ENCODE measurements at regions not wholly inside any gene's neighbourhood (a gene's known extent, or its start where the extent isn't known, plus 50 kb on each side); places are given as distances from the start of the nearest gene placed in this dataset.
A peak's percentile ranks its signal among the peaks of the same experiment; 100 is the strongest.

GRCh38 chr6:91083211-91083610 is 496.3 kb upstream of the MAP3K7 start:
- Mint-ChIP-seq H3K9me3 (ENCODE audit: unreplicated experiment) (no peaks in the 10 kb centered on the region), H3K4me3 (ENCODE audit: unreplicated experiment) (no peak overlapping the region)

GRCh38 chr6:91082311-91082832 is 495.5 kb upstream of the MAP3K7 start:
- Mint-ChIP-seq H3K4me1 (ENCODE audit: low read depth, unreplicated experiment) (peaks cover 17% of the 10 kb centered on the region), H3K4me3 (ENCODE audit: unreplicated experiment) (no peak overlapping the region)

More at GRCh38 chr6:91083211-91083610, 496.3 kb upstream of the MAP3K7 start:
- H3K36me3 Mint-ChIP-seq (ENCODE audit: unreplicated experiment) = no peaks in the 10 kb centered on the region
- no peak for DNase-seq
- TF ChIP-seq CTCF (IDR thresholded peaks at IDR 0.05; ENCODE audit: partially characterized antibody, unreplicated experiment) = no peak
- H3K27me3 Mint-ChIP-seq (ENCODE audit: unreplicated experiment) = no peaks in the 10 kb centered on the region
- H3K27ac Mint-ChIP-seq (ENCODE audit: unreplicated experiment) = no peak overlapping the region
- peaks cover 17% of the 10 kb centered on the region for H3K4me1 Mint-ChIP-seq (ENCODE audit: low read depth, unreplicated experiment)

GRCh38 chr6:91081452-91082067 is 494.7 kb upstream of the MAP3K7 start:
- Mint-ChIP-seq H3K9me3 (ENCODE audit: unreplicated experiment) (no peaks in the 10 kb centered on the region), H3K4me1 (ENCODE audit: low read depth, unreplicated experiment) (peaks cover 17% of the 10 kb centered on the region), H3K4me3 (ENCODE audit: unreplicated experiment) (no peak overlapping the region), H3K27me3 (ENCODE audit: unreplicated experiment) (no peaks in the 10 kb centered on the region), H3K27ac (ENCODE audit: unreplicated experiment) (no peak overlapping the region), H3K36me3 (ENCODE audit: unreplicated experiment) (no peaks in the 10 kb centered on the region)
- peak; percentile 77 for TF ChIP-seq CTCF (IDR thresholded peaks at IDR 0.05; ENCODE audit: partially characterized antibody, unreplicated experiment)
- DNase-seq = no peak

More at GRCh38 chr6:91082311-91082832, 495.5 kb upstream of the MAP3K7 start:
- Mint-ChIP-seq H3K27me3 (ENCODE audit: unreplicated experiment) (no peaks in the 10 kb centered on the region), H3K9me3 (ENCODE audit: unreplicated experiment) (no peaks in the 10 kb centered on the region), H3K27ac (ENCODE audit: unreplicated experiment) (no peak overlapping the region), H3K36me3 (ENCODE audit: unreplicated experiment) (no peaks in the 10 kb centered on the region)
- no peak for TF ChIP-seq CTCF (IDR thresholded peaks at IDR 0.05; ENCODE audit: partially characterized antibody, unreplicated experiment)
- peak; percentile 15 for DNase-seq

GRCh38 chr6:91080871-91081270 is 494.0 kb upstream of the MAP3K7 start:
- no peak for TF ChIP-seq CTCF (IDR thresholded peaks at IDR 0.05; ENCODE audit: partially characterized antibody, unreplicated experiment)
- Mint-ChIP-seq H3K27me3 (ENCODE audit: unreplicated experiment) (no peaks in the 10 kb centered on the region), H3K27ac (ENCODE audit: unreplicated experiment) (no peak overlapping the region), H3K4me1 (ENCODE audit: low read depth, unreplicated experiment) (peaks cover 17% of the 10 kb centered on the region), H3K9me3 (ENCODE audit: unreplicated experiment) (no peaks in the 10 kb centered on the region), H3K4me3 (ENCODE audit: unreplicated experiment) (no peak overlapping the region), H3K36me3 (ENCODE audit: unreplicated experiment) (no peaks in the 10 kb centered on the region)
- DNase-seq = no peak

- Mint-ChIP-seq H3K36me3 (ENCODE audit: unreplicated experiment) (no peaks in the 10 kb centered on the region), H3K27me3 (ENCODE audit: unreplicated experiment) (no peaks in the 10 kb centered on the region), H3K4me1 (ENCODE audit: low read depth, unreplicated experiment) (peaks cover 21% of the 10 kb centered on the region), H3K27ac (ENCODE audit: unreplicated experiment) (peak overlapping the region; percentile 6), H3K4me3 (ENCODE audit: unreplicated experiment) (no peak overlapping the region), H3K9me3 (ENCODE audit: unreplicated experiment) (no peaks in the 10 kb centered on the region)
- no peak for TF ChIP-seq CTCF (IDR thresholded peaks at IDR 0.05; ENCODE audit: partially characterized antibody, unreplicated experiment)
- peak; percentile 14 for DNase-seq
These were observed 493.1 kb upstream of the MAP3K7 start for GRCh38 chr6:91079969-91080368.

Data from glutamatergic neuron (in vitro differentiated cells).